ENCODE measurements at regions not wholly inside any gene's neighbourhood (a gene's known extent, or its start where the extent isn't known, plus 50 kb on each side); places are given as distances from the start of the nearest gene placed in this dataset.

DNA sequence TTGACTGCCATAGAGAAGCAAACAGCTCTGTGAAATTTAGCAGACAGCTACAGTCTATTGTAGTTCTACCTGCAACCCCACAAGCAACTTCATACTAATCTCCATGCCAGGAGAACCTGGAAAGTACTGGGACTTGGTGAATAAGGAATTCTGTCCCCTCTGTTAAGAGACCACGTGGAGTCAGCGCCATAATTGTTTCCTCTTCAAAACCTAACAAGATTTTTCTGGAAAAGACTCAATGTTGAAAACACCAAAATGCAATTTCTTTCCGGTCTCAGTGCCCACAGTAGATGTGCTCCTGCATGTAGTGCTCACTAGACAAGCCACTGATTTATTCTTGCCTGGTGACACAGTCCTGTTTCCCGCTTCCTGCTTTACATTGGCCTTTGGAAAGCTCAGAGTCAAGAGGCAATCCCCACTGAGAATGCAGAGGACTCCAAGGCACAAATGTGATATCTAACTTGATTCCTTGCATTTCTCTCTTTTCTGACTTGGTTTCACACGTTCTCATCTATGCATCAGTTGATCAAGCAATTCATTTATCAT lies 268.3 kb downstream of the HIVEP2 start:
- FAIRE-seq = peak; percentile 20
- dilution Hi-C loops (cut with MboI; ENCODE audit: extremely low pct_ligation_motif_present, low sequenced_read_pairs) = no loop called here

DNA sequence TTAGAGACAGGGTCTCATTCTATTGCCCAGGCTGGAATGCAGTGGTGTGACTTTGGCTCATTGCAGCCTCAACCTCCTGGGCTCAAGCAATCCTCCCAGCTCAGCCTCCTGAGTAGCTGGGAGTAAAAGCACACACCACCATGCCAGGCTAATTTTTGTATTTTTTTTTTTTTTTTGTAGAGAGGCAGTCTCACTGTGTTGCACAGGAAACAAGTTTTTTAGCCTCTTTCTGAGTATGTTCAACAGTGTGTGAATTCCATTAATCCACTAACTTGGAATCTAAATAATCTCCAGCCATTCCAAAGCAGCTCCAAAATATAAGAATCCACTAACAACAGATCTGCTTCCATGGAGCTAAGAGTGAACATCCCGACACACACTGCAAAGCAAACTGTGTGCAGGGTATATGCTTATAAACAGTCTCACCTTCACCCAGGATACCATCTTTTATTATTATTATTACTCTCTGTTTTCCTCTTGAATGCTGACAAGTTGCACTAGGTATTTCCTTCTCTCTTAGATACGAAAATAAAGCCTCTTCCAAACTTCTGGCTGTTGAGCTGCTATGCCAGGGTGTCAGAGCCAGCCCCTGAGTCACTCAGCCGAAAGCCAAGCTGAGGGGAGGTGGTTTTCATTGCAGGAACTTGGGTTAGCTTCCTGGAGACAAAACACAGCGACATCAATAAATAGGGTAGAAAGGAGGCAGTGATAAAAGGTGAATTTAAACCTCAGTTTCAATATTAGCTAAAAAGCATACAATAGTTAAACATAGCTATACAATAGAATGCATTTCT lies 264.9 kb downstream of the HIVEP2 start:
- TF ChIP-seq, protein P1, sequence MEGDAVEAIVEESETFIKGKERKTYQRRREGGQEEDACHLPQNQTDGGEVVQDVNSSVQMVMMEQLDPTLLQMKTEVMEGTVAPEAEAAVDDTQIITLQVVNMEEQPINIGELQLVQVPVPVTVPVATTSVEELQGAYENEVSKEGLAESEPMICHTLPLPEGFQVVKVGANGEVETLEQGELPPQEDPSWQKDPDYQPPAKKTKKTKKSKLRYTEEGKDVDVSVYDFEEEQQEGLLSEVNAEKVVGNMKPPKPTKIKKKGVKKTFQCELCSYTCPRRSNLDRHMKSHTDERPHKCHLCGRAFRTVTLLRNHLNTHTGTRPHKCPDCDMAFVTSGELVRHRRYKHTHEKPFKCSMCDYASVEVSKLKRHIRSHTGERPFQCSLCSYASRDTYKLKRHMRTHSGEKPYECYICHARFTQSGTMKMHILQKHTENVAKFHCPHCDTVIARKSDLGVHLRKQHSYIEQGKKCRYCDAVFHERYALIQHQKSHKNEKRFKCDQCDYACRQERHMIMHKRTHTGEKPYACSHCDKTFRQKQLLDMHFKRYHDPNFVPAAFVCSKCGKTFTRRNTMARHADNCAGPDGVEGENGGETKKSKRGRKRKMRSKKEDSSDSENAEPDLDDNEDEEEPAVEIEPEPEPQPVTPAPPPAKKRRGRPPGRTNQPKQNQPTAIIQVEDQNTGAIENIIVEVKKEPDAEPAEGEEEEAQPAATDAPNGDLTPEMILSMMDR (optimal IDR thresholded peaks at IDR 0.05 in 1 of 3, IDR thresholded peaks at IDR 0.05 in 1 of 3, conservative IDR thresholded peaks at IDR 0.05 in 1 of 3; ENCODE audit: extremely low read depth in 1 of 3, insufficient read depth in 2 of 3, low read length in 3 of 3) = no peak
- TF ChIP-seq EZH2 (IDR thresholded peaks at IDR 0.05; ENCODE audit: low read length) = no peak
- Histone ChIP-seq H3K36me3 (ENCODE audit: control insufficient read depth in 2 of 2, extremely low read depth in 1 of 2, insufficient read depth in 2 of 2, low read length in 2 of 2) (no peaks in the 10 kb centered on the region), H3K9me3 (ENCODE audit: control insufficient read depth, low read depth, low read length) (no peaks in the 10 kb centered on the region), H2AFZ (ENCODE audit: control insufficient read depth, low read length) (peak overlapping the region; percentile 27), H3K27ac (ENCODE audit: control insufficient read depth, insufficient read depth, low read length) (no peak overlapping the region), H3K9me1 (ENCODE audit: control insufficient read depth, extremely low read depth, insufficient read depth, low read length) (no peaks in the 10 kb centered on the region), H3K4me1 (ENCODE audit: control insufficient read depth, extremely low read depth, insufficient read depth, low read length) (peaks cover 26% of the 10 kb centered on the region), H3K4me3 (ENCODE audit: control insufficient read depth in 2 of 3, extremely low read depth in 1 of 3, insufficient read depth in 2 of 3, low read depth in 1 of 3, low read length in 3 of 3) (no peak overlapping the region), H3K4me2 (ENCODE audit: control insufficient read depth, extremely low read depth, insufficient read depth, low read depth, low read length) (no peak overlapping the region), H3K79me2 (ENCODE audit: control insufficient read depth, insufficient read depth, low read length) (no peaks in the 10 kb centered on the region), H4K20me1 (ENCODE audit: control insufficient read depth, extremely low read depth, insufficient read depth, low read length) (no peaks in the 10 kb centered on the region), H3K27me3 (ENCODE audit: control insufficient read depth, extremely low read depth, insufficient read depth, low read length) (no peaks in the 10 kb centered on the region), H3K9ac (ENCODE audit: control insufficient read depth, extremely low read depth, insufficient read depth, low read length) (no peak overlapping the region)
- dilution Hi-C loops (cut with MboI; ENCODE audit: extremely low pct_ligation_motif_present, low sequenced_read_pairs) = no loop called here
- DNase-seq (ENCODE audit: low read depth, low spot score) (no peak), FAIRE-seq (no peak)

More for the DNA sequence above, 268.3 kb downstream of the HIVEP2 start:
- H3K27ac ChIP-seq (ENCODE audit: control insufficient read depth, insufficient read depth, low read length) = no peak overlapping the region
- H3K36me3 ChIP-seq (ENCODE audit: control insufficient read depth in 2 of 2, extremely low read depth in 1 of 2, insufficient read depth in 2 of 2, low read length in 2 of 2) = no peaks in the 10 kb centered on the region
- no peaks in the 10 kb centered on the region for H3K27me3 ChIP-seq (ENCODE audit: control insufficient read depth, extremely low read depth, insufficient read depth, low read length)
- no peak for TF ChIP-seq EZH2 (IDR thresholded peaks at IDR 0.05; ENCODE audit: low read length)
- TF ChIP-seq, protein P1 (optimal IDR thresholded peaks at IDR 0.05 in 1 of 3, IDR thresholded peaks at IDR 0.05 in 1 of 3, conservative IDR thresholded peaks at IDR 0.05 in 1 of 3; ENCODE audit: extremely low read depth in 1 of 3, insufficient read depth in 2 of 3, low read length in 3 of 3) = no peak
- H3K9me1 ChIP-seq (ENCODE audit: control insufficient read depth, extremely low read depth, insufficient read depth, low read length) = no peaks in the 10 kb centered on the region
- H3K4me3 ChIP-seq (ENCODE audit: control insufficient read depth in 2 of 3, extremely low read depth in 1 of 3, insufficient read depth in 2 of 3, low read depth in 1 of 3, low read length in 3 of 3) = no peak overlapping the region
- DNase-seq (ENCODE audit: low read depth, low spot score) = no peak
- H3K79me2 ChIP-seq (ENCODE audit: control insufficient read depth, insufficient read depth, low read length) = no peaks in the 10 kb centered on the region
- peaks cover 6% of the 10 kb centered on the region for H3K4me1 ChIP-seq (ENCODE audit: control insufficient read depth, extremely low read depth, insufficient read depth, low read length)
- H3K4me2 ChIP-seq (ENCODE audit: control insufficient read depth, extremely low read depth, insufficient read depth, low read depth, low read length) = no peak overlapping the region
- no peak overlapping the region for H3K9ac ChIP-seq (ENCODE audit: control insufficient read depth, extremely low read depth, insufficient read depth, low read length)
- no peak overlapping the region for H2AFZ ChIP-seq (ENCODE audit: control insufficient read depth, low read length)
- no peaks in the 10 kb centered on the region for H3K9me3 ChIP-seq (ENCODE audit: control insufficient read depth, low read depth, low read length)
- H4K20me1 ChIP-seq (ENCODE audit: control insufficient read depth, extremely low read depth, insufficient read depth, low read length) = no peaks in the 10 kb centered on the region
